ENCODE measurements at regions not wholly inside any gene's neighbourhood (a gene's known extent, or its start where the extent isn't known, plus 50 kb on each side); places are given as distances from the start of the nearest gene placed in this dataset.

DNA sequence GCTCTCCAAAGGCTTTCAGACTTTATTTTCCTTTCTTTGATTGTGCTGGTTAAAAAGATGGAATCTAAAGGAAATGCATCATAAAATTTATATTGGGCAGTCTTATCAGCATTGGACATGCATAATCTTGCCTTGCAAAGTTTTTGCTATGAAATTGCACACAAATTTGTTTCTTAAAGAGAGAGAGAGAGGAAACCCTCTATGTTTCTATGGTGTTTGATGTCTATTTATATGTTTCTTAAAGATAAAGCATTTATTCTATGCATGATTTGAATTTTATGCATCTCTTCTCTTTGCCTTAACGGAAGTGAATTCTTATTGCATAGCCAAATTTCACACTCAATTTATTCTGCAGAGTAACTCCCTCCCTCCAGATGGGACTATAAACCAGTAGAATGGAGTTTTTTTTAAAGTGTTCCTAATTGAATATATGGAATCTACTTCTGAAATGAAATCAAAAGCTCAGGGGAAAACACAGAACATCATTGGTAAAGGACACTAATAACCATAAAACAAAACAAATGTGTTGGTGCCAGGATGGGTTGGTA lies 83.5 kb upstream of the PPARGC1A start:
- Histone ChIP-seq H4K12ac (ENCODE audit: low read depth, low read length) (no peak overlapping the region), H3K4me1 (ENCODE audit: control insufficient read depth in 1 of 2, insufficient read depth in 2 of 2, low read length in 2 of 2) (no peaks in the 10 kb centered on the region), H3K4me3 (ENCODE audit: low read depth, low read length) (no peak overlapping the region), H3K9me3 (ENCODE audit: insufficient read depth, low read depth, low read length) (no peaks in the 10 kb centered on the region), H2BK120ac (ENCODE audit: insufficient read depth, low read length, poor library complexity) (no peak overlapping the region), H4K8ac (ENCODE audit: low read depth, low read length) (no peak overlapping the region), H3K23ac (ENCODE audit: low read length) (no peak overlapping the region), H4K91ac (ENCODE audit: low read depth, low read length) (no peak overlapping the region), H3K27ac (ENCODE audit: low read depth, low read length) (no peak overlapping the region), H3K27me3 (ENCODE audit: insufficient read depth, low read length) (no peaks in the 10 kb centered on the region), H3K4ac (ENCODE audit: low read depth, low read length) (no peak overlapping the region), H2BK5ac (ENCODE audit: low read depth, low read length, poor library complexity) (no peak overlapping the region), H2AFZ (ENCODE audit: insufficient read depth, low read length, poor library complexity) (no peak overlapping the region), H3K79me1 (ENCODE audit: low read length) (no peaks in the 10 kb centered on the region), H3K9ac (ENCODE audit: low read length) (no peak overlapping the region), H3K79me2 (ENCODE audit: control insufficient read depth, insufficient read depth, low read length, poor library complexity) (no peaks in the 10 kb centered on the region), H3K4me2 (ENCODE audit: low read length) (no peak overlapping the region), H2AK5ac (ENCODE audit: low read length) (no peak overlapping the region), H3K36me3 (ENCODE audit: control insufficient read depth in 1 of 2, insufficient read depth in 2 of 2, low read length in 2 of 2) (no peaks in the 10 kb centered on the region), H3K14ac (ENCODE audit: low read length) (no peak overlapping the region), H2BK12ac (ENCODE audit: low read length) (no peak overlapping the region), H3K18ac (ENCODE audit: low read length) (no peak overlapping the region)
- WGBS (ENCODE audit: extremely low coverage, insufficient coverage, insufficient read length), result no CpG with 5 or more reads among the region's 1 CpG
- no peak for DNase-seq

DNA sequence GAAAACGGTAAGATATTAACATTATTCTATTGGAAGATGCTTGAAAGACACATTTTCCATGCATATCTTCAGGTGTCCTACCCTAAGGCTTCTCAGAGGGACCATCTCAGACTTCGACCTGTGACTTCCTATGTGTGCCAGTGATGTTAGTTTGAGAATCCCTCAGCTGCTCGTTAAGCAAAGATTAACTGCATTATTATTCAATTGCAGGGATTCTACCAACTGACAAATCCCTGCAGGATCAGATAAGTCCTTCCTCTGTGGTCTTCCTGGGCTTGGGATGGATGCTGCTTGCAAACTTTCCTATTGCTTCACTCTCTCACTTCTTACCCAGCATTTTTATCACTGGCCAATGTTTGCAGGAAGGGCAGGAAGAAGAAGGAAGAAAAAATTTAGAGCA lies 83.0 kb upstream of the PPARGC1A start:
- Histone ChIP-seq H3K23ac (ENCODE audit: low read length) (no peak overlapping the region), H3K9ac (ENCODE audit: low read length) (no peak overlapping the region), H3K36me3 (ENCODE audit: control insufficient read depth in 1 of 2, insufficient read depth in 2 of 2, low read length in 2 of 2) (no peaks in the 10 kb centered on the region), H3K18ac (ENCODE audit: low read length) (no peak overlapping the region), H3K27ac (ENCODE audit: low read depth, low read length) (no peak overlapping the region), H2BK12ac (ENCODE audit: low read length) (no peak overlapping the region), H2AFZ (ENCODE audit: insufficient read depth, low read length, poor library complexity) (no peak overlapping the region), H4K8ac (ENCODE audit: low read depth, low read length) (no peak overlapping the region), H3K4me3 (ENCODE audit: low read depth, low read length) (no peak overlapping the region), H3K4me2 (ENCODE audit: low read length) (no peak overlapping the region), H3K14ac (ENCODE audit: low read length) (no peak overlapping the region), H2AK5ac (ENCODE audit: low read length) (no peak overlapping the region), H3K27me3 (ENCODE audit: insufficient read depth, low read length) (no peaks in the 10 kb centered on the region), H3K79me1 (ENCODE audit: low read length) (no peaks in the 10 kb centered on the region), H3K79me2 (ENCODE audit: control insufficient read depth, insufficient read depth, low read length, poor library complexity) (no peaks in the 10 kb centered on the region), H2BK120ac (ENCODE audit: insufficient read depth, low read length, poor library complexity) (no peak overlapping the region), H3K4me1 (ENCODE audit: control insufficient read depth in 1 of 2, insufficient read depth in 2 of 2, low read length in 2 of 2) (no peaks in the 10 kb centered on the region), H4K12ac (ENCODE audit: low read depth, low read length) (no peak overlapping the region), H4K91ac (ENCODE audit: low read depth, low read length) (no peak overlapping the region), H3K4ac (ENCODE audit: low read depth, low read length) (no peak overlapping the region), H3K9me3 (ENCODE audit: insufficient read depth, low read depth, low read length) (no peaks in the 10 kb centered on the region), H2BK5ac (ENCODE audit: low read depth, low read length, poor library complexity) (no peak overlapping the region)
- DNase-seq, result no peak
- WGBS (ENCODE audit: extremely low coverage, insufficient coverage, insufficient read length), result no CpG with 5 or more reads among the region's 3 CpGs

DNA sequence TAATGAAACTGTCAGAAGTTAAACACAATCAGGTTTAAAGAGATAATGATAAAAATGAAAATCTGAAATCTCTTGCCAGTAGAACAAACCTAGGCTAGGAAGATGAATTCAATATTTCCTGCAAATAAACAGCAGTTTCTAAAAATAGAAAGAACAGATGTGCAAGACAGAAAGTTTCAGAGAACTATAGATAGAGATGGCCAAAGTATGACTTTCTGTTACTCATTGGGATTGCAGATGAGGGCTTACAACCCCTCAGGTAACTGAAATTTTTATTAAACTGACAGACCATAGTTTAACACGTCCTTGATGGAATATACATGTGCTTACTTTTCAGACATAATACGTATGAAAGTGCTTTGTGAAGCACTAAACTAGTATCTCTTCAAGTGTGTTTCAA lies 82.3 kb upstream of the PPARGC1A start:
- no peak overlapping the region for H3K4me3 ChIP-seq (ENCODE audit: low read depth, low read length)
- WGBS (ENCODE audit: extremely low coverage, insufficient coverage, insufficient read length), result no CpG with 5 or more reads among the region's 2 CpGs
- H3K14ac ChIP-seq (ENCODE audit: low read length), result no peak overlapping the region
- no peaks in the 10 kb centered on the region for H3K79me2 ChIP-seq (ENCODE audit: control insufficient read depth, insufficient read depth, low read length, poor library complexity)
- H3K4me1 ChIP-seq (ENCODE audit: control insufficient read depth in 1 of 2, insufficient read depth in 2 of 2, low read length in 2 of 2), result no peaks in the 10 kb centered on the region
- no peak overlapping the region for H2AFZ ChIP-seq (ENCODE audit: insufficient read depth, low read length, poor library complexity)
- H2BK5ac ChIP-seq (ENCODE audit: low read depth, low read length, poor library complexity), result no peak overlapping the region
- H3K36me3 ChIP-seq (ENCODE audit: control insufficient read depth in 1 of 2, insufficient read depth in 2 of 2, low read length in 2 of 2), result no peaks in the 10 kb centered on the region
- H3K27me3 ChIP-seq (ENCODE audit: insufficient read depth, low read length), result no peaks in the 10 kb centered on the region
- no peaks in the 10 kb centered on the region for H3K79me1 ChIP-seq (ENCODE audit: low read length)
- no peak for DNase-seq
- no peak overlapping the region for H4K91ac ChIP-seq (ENCODE audit: low read depth, low read length)
- no peak overlapping the region for H2BK12ac ChIP-seq (ENCODE audit: low read length)
- H3K9ac ChIP-seq (ENCODE audit: low read length), result no peak overlapping the region
- no peak overlapping the region for H3K4me2 ChIP-seq (ENCODE audit: low read length)
- H3K4ac ChIP-seq (ENCODE audit: low read depth, low read length), result no peak overlapping the region
- H4K12ac ChIP-seq (ENCODE audit: low read depth, low read length), result no peak overlapping the region
- H4K8ac ChIP-seq (ENCODE audit: low read depth, low read length), result no peak overlapping the region
- H3K27ac ChIP-seq (ENCODE audit: low read depth, low read length), result no peak overlapping the region
- no peak overlapping the region for H3K18ac ChIP-seq (ENCODE audit: low read length)
- H2AK5ac ChIP-seq (ENCODE audit: low read length), result no peak overlapping the region
- H2BK120ac ChIP-seq (ENCODE audit: insufficient read depth, low read length, poor library complexity), result no peak overlapping the region
- no peaks in the 10 kb centered on the region for H3K9me3 ChIP-seq (ENCODE audit: insufficient read depth, low read depth, low read length)
- H3K23ac ChIP-seq (ENCODE audit: low read length), result no peak overlapping the region

DNA sequence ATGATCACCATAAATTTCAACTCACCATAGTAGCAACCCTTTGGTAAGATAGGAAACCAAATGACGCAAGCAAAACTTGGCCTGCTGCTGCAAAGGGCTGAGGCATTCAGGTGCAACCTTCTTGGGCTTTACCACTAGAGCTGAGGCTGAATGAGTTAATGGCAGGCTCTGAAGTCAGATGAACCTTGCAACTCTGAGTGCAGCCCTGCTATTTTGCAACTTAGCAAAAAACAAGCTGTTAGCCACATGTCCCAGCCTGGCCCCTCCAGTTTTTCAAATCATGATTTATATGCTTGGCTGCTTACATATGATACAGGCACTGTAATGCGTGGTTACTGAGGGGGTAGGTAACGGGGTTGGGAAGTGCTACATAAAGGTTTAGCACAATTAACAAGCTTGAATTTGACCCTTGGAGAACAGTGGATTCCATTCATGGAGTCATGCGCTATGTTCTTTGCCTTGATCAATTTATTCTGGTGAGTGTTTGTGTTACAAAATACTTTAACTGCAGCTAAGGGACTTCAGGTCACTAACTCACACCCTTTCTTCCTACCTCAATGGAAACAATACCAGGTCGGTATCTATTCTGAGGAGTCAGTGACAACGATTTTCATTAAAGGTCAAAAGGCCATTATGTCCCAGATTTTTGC lies 80.5 kb upstream of the PPARGC1A start:
- Histone ChIP-seq H3K79me1 (ENCODE audit: low read length) (no peaks in the 10 kb centered on the region), H4K12ac (ENCODE audit: low read depth, low read length) (no peak overlapping the region), H2BK12ac (ENCODE audit: low read length) (no peak overlapping the region), H3K27me3 (ENCODE audit: insufficient read depth, low read length) (no peaks in the 10 kb centered on the region), H4K91ac (ENCODE audit: low read depth, low read length) (no peak overlapping the region), H2AFZ (ENCODE audit: insufficient read depth, low read length, poor library complexity) (no peak overlapping the region), H2AK5ac (ENCODE audit: low read length) (no peak overlapping the region), H2BK5ac (ENCODE audit: low read depth, low read length, poor library complexity) (no peak overlapping the region), H3K9ac (ENCODE audit: low read length) (no peak overlapping the region), H3K4me1 (ENCODE audit: control insufficient read depth in 1 of 2, insufficient read depth in 2 of 2, low read length in 2 of 2) (no peaks in the 10 kb centered on the region), H4K8ac (ENCODE audit: low read depth, low read length) (no peak overlapping the region), H3K4me2 (ENCODE audit: low read length) (no peak overlapping the region), H3K18ac (ENCODE audit: low read length) (no peak overlapping the region), H3K14ac (ENCODE audit: low read length) (no peak overlapping the region), H3K4me3 (ENCODE audit: low read depth, low read length) (no peak overlapping the region), H2BK120ac (ENCODE audit: insufficient read depth, low read length, poor library complexity) (no peak overlapping the region), H3K4ac (ENCODE audit: low read depth, low read length) (no peak overlapping the region), H3K79me2 (ENCODE audit: control insufficient read depth, insufficient read depth, low read length, poor library complexity) (no peaks in the 10 kb centered on the region), H3K23ac (ENCODE audit: low read length) (no peak overlapping the region), H3K9me3 (ENCODE audit: insufficient read depth, low read depth, low read length) (no peaks in the 10 kb centered on the region), H3K27ac (ENCODE audit: low read depth, low read length) (no peak overlapping the region), H3K36me3 (ENCODE audit: control insufficient read depth in 1 of 2, insufficient read depth in 2 of 2, low read length in 2 of 2) (no peaks in the 10 kb centered on the region)
- DNase-seq, result no peak
- WGBS (ENCODE audit: extremely low coverage, insufficient coverage, insufficient read length), result no CpG with 5 or more reads among the region's 6 CpGs
